Activated T-cell treated with anti-CD3 and anti-CD28 coated beads, Interleukin-2, amount 50 U/mL, for 72 hours (primary cell): ENCODE measurements at regions not wholly inside any gene's neighbourhood (a gene's known extent, or its start where the extent isn't known, plus 50 kb on each side); places are given as distances from the start of the nearest gene placed in this dataset.
A peak's percentile ranks its signal among the peaks of the same experiment; 100 is the strongest.

Experiments
- ATAC-seq, 2 donors: fragments of 150-1000 bp; cut with Tn5 transposase; replicated peaks in 1 of 2; 2 replicates each; pipeline ENCODE4 v1.10.0; 2021; ENCODE audit warnings: moderate library complexity in 2 of 2, mild to moderate bottlenecking in 1 of 2
- DNase-seq, 2 donors: peaks; one replicate each; pipeline ENCODE4 v3.0.0; 2021 to 2022; ENCODE audit warnings: mixed read lengths in 1 of 2
- H3K27ac Mint-ChIP-seq: one replicate; pipeline ENCODE4 v1.8.0; 2022; ENCODE audit warnings: mild to moderate bottlenecking, moderate library complexity, mixed read lengths
- H3K27me3 Mint-ChIP-seq: one replicate; pipeline ENCODE4 v1.8.0; 2022; ENCODE audit warnings: low read depth, mixed read lengths
- H3K36me3 Mint-ChIP-seq, 2 donors: one replicate each; pipeline ENCODE4 v1.8.0; 2022; ENCODE audit warnings: mixed read lengths in 2 of 2, mild to moderate bottlenecking in 1 of 2; ENCODE audit not compliant: insufficient read depth in 2 of 2
- H3K4me1 Mint-ChIP-seq: one replicate; pipeline ENCODE4 v1.8.0; 2022; ENCODE audit warnings: low read depth, mixed read lengths
- H3K4me3 Mint-ChIP-seq, 2 donors: one replicate each; pipeline ENCODE4 v1.8.0; 2022; ENCODE audit warnings: mild to moderate bottlenecking in 2 of 2, mixed read lengths in 2 of 2, moderate library complexity in 2 of 2
- H3K9me3 Mint-ChIP-seq, 2 donors: one replicate each; pipeline ENCODE4 v1.8.0; 2022; ENCODE audit warnings: mixed read lengths in 2 of 2

DNA sequence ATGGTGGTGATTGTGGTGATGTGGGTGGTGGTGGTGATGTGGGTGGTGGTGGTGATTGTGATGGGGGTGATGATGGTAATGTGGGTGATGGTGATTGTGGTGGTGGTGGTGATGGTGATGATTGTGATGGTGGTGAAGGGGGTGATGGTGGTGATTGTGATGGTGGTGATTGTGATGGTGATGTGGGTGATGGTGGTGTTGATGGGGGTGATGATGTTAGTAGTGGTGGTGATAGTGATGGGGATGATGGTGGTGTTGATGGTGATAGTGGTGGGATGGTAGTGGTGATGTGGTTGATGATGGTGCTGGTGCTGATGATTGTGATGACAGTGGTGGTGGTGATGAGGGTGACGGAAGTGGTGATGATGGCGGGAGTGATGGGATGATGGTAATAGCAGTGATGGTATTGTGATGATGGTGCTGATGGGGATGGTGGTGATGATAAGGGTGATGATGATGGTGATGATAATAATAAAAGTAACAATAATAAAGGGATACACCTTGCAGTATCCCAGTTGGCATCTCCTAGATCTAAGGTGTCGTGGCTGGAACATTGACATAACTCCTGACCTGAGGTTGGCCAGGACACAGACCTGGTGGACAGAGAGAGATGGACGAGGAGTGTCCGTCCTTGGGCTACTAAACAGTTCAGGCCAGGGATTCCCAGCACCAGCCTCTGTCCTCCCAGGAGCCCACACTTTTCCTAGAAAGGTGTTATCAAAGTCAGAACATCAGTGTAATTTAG lies 344.5 kb downstream of the SEC14L1 start:
- no peak overlapping the region for H3K27ac Mint-ChIP-seq
- H3K4me3 Mint-ChIP-seq = no peak overlapping the region
- peaks cover 5% of the 10 kb centered on the region for H3K4me1 Mint-ChIP-seq
- DNase-seq (no peak), ATAC-seq (peak; percentile 16 to 33)
- H3K9me3 Mint-ChIP-seq = no peaks in the 10 kb centered on the region
- peaks cover 11 to 19% of the 10 kb centered on the region in 2 donors for H3K36me3 Mint-ChIP-seq
- H3K27me3 Mint-ChIP-seq = no peaks in the 10 kb centered on the region

DNA sequence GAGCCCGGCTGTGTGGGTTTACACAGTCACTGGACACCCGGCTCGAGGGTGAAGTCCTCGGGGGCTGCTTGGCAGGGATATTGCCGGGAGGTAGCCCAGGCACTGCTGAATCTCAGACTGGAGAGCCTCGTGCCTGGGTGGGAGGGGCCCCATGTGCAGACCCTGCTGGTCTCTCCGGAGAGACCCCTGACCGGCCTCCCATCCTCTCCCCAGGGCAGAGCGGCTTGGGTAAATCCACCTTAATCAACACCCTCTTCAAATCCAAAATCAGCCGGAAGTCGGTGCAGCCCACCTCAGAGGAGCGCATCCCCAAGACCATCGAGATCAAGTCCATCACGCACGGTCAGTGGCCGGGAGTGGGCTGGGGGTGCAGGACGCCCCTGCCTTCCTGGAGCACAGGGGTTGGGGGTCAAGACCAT lies 346.5 kb downstream of the SEC14L1 start:
- DNase-seq = no peak
- no peaks in the 10 kb centered on the region for H3K27me3 Mint-ChIP-seq

DNA sequence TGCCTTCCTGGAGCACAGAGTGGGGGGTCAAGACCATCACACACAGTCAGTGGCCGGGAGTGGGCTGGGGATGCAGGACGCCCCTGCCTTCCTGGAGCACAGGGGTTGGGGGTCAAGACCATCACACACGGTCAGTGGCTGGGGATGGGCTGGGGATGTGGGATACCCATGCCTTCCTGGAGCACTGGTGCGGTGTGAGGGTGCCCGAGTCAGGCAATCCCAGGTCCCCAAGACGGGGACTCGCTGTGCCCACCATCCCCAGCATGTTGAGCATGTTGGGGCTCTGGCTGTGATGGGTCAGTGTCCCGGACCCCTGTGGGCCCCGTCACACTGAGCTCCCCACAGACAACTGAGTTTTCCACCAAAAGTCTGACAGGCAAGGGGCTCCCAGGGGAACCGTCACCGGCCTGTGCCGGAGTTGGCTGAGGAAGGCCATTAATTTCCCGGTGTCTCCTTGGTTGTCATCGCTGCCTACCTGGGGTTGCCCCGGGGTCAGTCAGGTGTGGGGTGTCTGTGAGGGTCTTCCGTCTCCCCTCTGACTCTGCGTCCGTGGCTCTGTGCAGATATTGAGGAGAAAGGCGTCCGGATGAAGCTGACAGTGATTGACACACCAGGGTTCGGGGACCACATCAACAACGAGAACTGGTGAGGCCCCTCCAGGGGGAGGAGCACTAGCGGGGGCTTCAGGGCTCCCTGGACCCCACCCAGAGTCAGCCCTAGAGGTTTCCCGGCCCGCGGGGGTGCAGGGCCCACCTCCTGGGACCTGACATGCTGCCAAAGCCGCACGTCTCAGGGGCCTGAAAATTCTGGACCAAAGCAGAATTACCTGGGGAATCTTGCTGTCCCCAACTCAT lies 347.1 kb downstream of the SEC14L1 start:
- H3K27me3 Mint-ChIP-seq = no peaks in the 10 kb centered on the region
- peaks cover 10 to 22% of the 10 kb centered on the region in 2 donors for H3K36me3 Mint-ChIP-seq
- ATAC-seq (no peak), DNase-seq (no peak)
- H3K4me1 Mint-ChIP-seq = peaks cover 7% of the 10 kb centered on the region
- no peak overlapping the region for H3K27ac Mint-ChIP-seq
- H3K4me3 Mint-ChIP-seq = no peak overlapping the region
- H3K9me3 Mint-ChIP-seq = no peaks in the 10 kb centered on the region

More for the DNA sequence above, 346.5 kb downstream of the SEC14L1 start:
- H3K36me3 Mint-ChIP-seq = peaks cover 10 to 19% of the 10 kb centered on the region in 2 donors
- H3K9me3 Mint-ChIP-seq = no peaks in the 10 kb centered on the region
- no peak overlapping the region for H3K4me3 Mint-ChIP-seq
- ATAC-seq = no peak
- H3K27ac Mint-ChIP-seq = no peak overlapping the region
- H3K4me1 Mint-ChIP-seq = peaks cover 5% of the 10 kb centered on the region

DNA sequence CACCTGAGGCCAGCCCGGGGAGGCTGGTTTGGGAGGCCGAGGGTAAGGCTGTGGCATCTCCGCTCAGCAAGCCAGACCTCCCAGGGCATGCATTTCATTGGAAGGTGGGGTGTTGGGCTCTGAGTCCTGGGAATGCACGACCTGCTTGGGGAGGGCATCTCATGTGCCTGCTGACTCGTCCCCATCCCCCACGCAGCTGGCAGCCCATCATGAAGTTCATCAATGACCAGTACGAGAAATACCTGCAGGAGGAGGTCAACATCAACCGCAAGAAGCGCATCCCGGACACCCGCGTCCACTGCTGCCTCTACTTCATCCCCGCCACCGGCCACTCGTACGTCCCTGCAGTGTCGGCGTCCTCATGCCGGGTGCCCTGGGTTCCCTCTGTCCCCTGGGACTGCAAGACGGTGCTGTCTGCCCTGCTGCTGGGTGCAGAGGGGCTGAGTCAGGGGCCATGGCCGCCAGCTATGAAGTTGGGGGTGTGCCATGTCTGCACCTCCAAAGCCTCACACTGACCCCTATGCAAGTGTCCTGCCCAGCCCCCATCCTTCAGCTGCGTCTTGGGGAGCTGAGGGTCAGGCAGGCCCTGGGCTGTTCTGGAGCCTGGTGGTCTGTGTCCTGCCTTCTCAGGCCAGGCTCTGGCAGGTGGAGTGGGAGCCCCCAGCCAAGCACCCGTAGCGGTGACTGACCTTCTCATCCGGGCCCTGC lies 347.9 kb downstream of the SEC14L1 start:
- peaks cover 8% of the 10 kb centered on the region for H3K4me1 Mint-ChIP-seq
- no peaks in the 10 kb centered on the region for H3K27me3 Mint-ChIP-seq
- H3K4me3 Mint-ChIP-seq = no peak overlapping the region
- ATAC-seq = no peak
- no peak overlapping the region for H3K27ac Mint-ChIP-seq
- peaks cover 6 to 18% of the 10 kb centered on the region in 2 donors for H3K36me3 Mint-ChIP-seq
- DNase-seq = no peak
- H3K9me3 Mint-ChIP-seq = no peaks in the 10 kb centered on the region

- no peak for DNase-seq
- no peak overlapping the region for H3K4me3 Mint-ChIP-seq
- no peak overlapping the region for H3K27ac Mint-ChIP-seq
- peaks cover 15% of the 10 kb centered on the region for H3K4me1 Mint-ChIP-seq
- ATAC-seq = no peak
- no peaks in the 10 kb centered on the region for H3K27me3 Mint-ChIP-seq
- H3K36me3 Mint-ChIP-seq = peaks cover 6 to 18% of the 10 kb centered on the region in 2 donors
- no peaks in the 10 kb centered on the region for H3K9me3 Mint-ChIP-seq
Observed at GRCh38 chr17:77489239-77489892, 348.6 kb downstream of the SEC14L1 start.

GRCh38 chr17:77489893-77490255 lies 349.1 kb downstream of the SEC14L1 start:
- peaks cover 20% of the 10 kb centered on the region for H3K4me1 Mint-ChIP-seq
- ATAC-seq (no peak), DNase-seq (no peak)
- no peaks in the 10 kb centered on the region for H3K9me3 Mint-ChIP-seq
- H3K4me3 Mint-ChIP-seq = no peak overlapping the region
- no peak overlapping the region for H3K27ac Mint-ChIP-seq
- H3K36me3 Mint-ChIP-seq = peaks cover 6 to 19% of the 10 kb centered on the region in 2 donors
- no peaks in the 10 kb centered on the region for H3K27me3 Mint-ChIP-seq

DNA sequence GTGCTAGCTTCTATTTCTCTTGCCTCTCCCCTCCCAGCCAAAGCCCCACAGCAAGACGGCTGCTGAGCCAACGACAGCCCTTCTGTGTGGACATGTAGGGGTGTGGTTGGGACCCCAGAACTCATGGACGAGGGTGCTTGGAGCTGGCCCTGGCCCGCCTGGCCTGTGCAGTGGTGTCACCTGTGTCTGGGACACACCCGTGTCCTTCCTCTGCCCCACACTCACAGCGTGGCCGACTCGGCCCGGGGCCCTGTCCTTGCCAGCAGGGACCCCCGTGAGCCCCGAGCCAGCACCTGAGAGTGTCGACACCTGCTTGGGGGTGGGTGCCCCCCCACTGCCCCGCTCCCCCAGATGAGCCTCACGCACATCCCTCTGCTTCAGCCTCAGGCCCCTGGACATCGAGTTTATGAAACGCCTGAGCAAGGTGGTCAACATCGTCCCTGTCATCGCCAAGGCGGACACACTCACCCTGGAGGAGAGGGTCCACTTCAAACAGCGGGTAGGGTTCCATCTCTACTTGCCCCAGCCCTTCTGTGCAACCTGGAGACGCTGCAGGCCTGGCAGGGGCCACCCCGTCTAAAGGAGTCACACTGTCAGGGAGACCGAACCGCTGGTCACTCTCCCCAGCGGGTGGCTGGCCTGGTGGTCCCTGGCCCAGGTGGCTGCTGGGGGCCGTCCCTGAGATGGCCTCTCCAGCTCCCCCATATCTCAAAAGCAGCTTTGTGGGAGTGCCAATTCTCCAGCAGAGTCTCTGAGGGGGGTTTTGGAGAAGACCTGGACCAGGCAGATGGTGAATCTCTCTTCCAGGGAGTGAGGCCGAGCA lies 349.8 kb downstream of the SEC14L1 start:
- ATAC-seq (no peak), DNase-seq (no peak)
- Mint-ChIP-seq H3K27ac (no peak overlapping the region), H3K36me3 (peaks cover 6 to 20% of the 10 kb centered on the region in 2 donors), H3K4me3 (no peak overlapping the region), H3K9me3 (no peaks in the 10 kb centered on the region), H3K4me1 (peaks cover 26% of the 10 kb centered on the region), H3K27me3 (no peaks in the 10 kb centered on the region)

DNA sequence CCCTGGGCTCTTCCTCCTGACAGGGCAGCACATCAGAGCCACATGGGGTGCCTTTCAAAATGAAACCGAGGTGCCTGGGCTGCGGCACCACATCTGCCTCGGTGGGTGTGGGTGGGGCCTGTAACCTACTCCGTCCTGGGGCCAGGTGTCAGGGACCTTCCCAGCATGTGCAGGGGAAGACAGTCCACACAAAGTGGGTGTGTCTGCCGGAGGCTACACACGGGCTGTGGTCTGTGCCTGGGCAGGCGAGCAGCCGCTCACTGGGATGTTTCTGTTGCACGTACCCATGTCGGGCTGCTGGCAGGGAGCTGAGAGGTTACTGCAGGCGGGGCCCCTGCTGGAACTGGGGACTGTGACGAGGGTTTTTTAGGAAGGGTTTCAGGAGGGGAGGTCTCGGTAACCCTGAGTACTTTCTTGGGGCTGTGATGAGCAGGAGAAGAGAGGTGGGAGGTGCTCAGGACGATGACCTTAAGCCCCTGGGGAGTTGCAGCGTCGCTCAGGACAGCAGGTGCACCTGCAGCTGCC lies 351.2 kb downstream of the SEC14L1 start:
- Mint-ChIP-seq H3K27me3 (no peaks in the 10 kb centered on the region), H3K27ac (no peak overlapping the region), H3K4me3 (no peak overlapping the region), H3K36me3 (peaks cover 3 to 19% of the 10 kb centered on the region in 2 donors), H3K9me3 (no peaks in the 10 kb centered on the region), H3K4me1 (peaks cover 26% of the 10 kb centered on the region)
- ATAC-seq (peak; percentile 55 to 64), DNase-seq (peak; percentile 47)

DNA sequence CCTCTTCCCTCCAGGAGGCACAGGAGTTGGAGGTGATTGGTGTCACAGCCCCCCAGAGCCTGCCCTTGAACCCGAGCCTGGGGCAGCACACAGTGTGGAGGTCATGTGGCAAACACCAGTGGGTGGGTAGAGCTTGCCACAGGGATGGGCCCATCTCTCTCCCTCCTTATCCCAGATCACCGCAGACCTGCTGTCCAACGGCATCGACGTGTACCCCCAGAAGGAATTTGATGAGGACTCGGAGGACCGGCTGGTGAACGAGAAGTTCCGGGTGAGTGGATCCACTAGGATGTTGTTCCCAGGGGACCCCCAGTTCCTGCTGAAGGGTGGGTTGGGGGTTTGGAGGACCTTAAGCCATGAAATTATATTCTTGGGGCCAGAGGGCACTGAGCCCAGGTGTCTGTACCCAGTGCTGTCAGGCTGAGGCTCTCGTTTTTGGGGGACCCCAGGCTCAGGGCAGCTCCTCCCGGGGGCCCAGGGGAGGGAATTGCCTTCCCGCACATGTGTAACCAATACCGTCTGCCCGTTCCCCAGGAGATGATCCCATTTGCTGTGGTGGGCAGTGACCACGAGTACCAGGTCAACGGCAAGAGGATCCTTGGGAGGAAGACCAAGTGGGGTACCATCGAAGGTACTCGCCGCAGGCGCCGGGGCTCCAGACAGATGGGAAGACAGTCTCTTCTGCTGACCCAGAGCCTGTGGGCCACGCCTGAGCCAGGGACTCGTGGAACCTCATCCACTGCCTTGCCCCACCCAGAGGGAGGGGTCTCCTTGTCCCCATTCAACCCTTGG lies 351.9 kb downstream of the SEC14L1 start:
- Mint-ChIP-seq H3K36me3 (peaks cover 1 to 17% of the 10 kb centered on the region in 2 donors), H3K4me1 (peaks cover 26% of the 10 kb centered on the region), H3K27me3 (no peaks in the 10 kb centered on the region), H3K4me3 (no peak overlapping the region), H3K9me3 (no peaks in the 10 kb centered on the region), H3K27ac (no peak overlapping the region)
- DNase-seq = no peak
- ATAC-seq = no peak

- no peaks in the 10 kb centered on the region for H3K9me3 Mint-ChIP-seq
- H3K4me1 Mint-ChIP-seq = peaks cover 26% of the 10 kb centered on the region
- no peak overlapping the region for H3K27ac Mint-ChIP-seq
- no peak for DNase-seq
- ATAC-seq = no peak
- peaks cover 1 to 16% of the 10 kb centered on the region in 2 donors for H3K36me3 Mint-ChIP-seq
- no peak overlapping the region for H3K4me3 Mint-ChIP-seq
- H3K27me3 Mint-ChIP-seq = no peaks in the 10 kb centered on the region
Observed at GRCh38 chr17:77493238-77493820, 352.6 kb downstream of the SEC14L1 start.
